PC-3 (cell line): ENCODE measurements at regions not wholly inside any gene's neighbourhood (a gene's known extent, or its start where the extent isn't known, plus 50 kb on each side); places are given as distances from the start of the nearest gene placed in this dataset.
"Not testable (repeated sequence)": the region's sequence is repeated elsewhere in the genome, so short reads cannot be mapped to it uniquely, and the experiment has no call there.

ENCODE experiments used
- EZH2 ChIP-seq: fragments of 300-600 bp; sonication (generic); IDR thresholded peaks from one replicate; pipeline ENCODE4 v1.6.1; 2017; ENCODE audit warnings: antibody characterized with exemption, mild to moderate bottlenecking, low read length; ENCODE audit not compliant: unreplicated experiment
- EZH2phosphoT487 ChIP-seq: fragments of 300-600 bp; sonication (generic); IDR thresholded peaks from 2 replicates; pipeline ENCODE4 v1.6.1; 2018; ENCODE audit warnings: mild to moderate bottlenecking, antibody characterized with exemption, low read length, borderline replicate concordance
- TF ChIP-seq, protein P1 (sequence below): fragments of 300-600 bp; sonication (generic); conservative IDR thresholded peaks from 2 replicates; pipeline ENCODE4 v1.5.1; 2017; ENCODE audit warnings: antibody characterized with exemption, low read depth, mild to moderate bottlenecking, low read length

DNA sequence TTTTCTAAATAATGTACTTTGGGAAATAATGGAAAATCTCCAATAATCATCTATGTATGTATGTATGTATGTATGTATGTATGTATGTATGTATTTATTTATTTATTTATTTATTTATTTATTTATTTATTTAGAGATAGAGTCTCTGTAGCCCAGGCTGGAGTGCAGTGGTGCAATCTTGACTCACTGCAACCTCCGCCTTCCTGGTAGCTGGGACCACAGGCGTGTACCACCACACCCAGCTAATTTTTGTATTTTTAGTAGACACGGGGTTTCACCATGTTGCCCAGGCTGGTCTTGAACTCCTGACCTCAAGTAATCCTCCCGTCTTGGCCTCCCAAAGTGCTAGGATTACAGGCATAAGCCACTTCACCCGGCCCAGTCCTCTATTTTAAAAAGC, 91.5 kb upstream of the NAP1L1 start:
- TF ChIP-seq EZH2phosphoT487, EZH2: not testable (repeated sequence)
- TF ChIP-seq, protein P1, sequence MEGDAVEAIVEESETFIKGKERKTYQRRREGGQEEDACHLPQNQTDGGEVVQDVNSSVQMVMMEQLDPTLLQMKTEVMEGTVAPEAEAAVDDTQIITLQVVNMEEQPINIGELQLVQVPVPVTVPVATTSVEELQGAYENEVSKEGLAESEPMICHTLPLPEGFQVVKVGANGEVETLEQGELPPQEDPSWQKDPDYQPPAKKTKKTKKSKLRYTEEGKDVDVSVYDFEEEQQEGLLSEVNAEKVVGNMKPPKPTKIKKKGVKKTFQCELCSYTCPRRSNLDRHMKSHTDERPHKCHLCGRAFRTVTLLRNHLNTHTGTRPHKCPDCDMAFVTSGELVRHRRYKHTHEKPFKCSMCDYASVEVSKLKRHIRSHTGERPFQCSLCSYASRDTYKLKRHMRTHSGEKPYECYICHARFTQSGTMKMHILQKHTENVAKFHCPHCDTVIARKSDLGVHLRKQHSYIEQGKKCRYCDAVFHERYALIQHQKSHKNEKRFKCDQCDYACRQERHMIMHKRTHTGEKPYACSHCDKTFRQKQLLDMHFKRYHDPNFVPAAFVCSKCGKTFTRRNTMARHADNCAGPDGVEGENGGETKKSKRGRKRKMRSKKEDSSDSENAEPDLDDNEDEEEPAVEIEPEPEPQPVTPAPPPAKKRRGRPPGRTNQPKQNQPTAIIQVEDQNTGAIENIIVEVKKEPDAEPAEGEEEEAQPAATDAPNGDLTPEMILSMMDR: not testable (repeated sequence)
